Vagina (tissue), 2 donors: ENCODE measurements at regions not wholly inside any gene's neighbourhood (a gene's known extent, or its start where the extent isn't known, plus 50 kb on each side); places are given as distances from the start of the nearest gene placed in this dataset.

Experiments used
- CTCF ChIP-seq, 3 experiments: fragments of 450-650 bp in 2 of 3; fragments of 200-600 bp in 1 of 3; sonication (generic) in 1 of 3; IDR thresholded peaks; one replicate each; pipeline ENCODE4 v1.5.1; 2017 to 2019; ENCODE audit warnings: antibody characterized with exemption in 3 of 3, mild to moderate bottlenecking in 2 of 3, moderate library complexity in 2 of 3
- POLR2A ChIP-seq, 2 donors: fragments of 450-650 bp; IDR thresholded peaks; one replicate each; pipeline ENCODE4 v1.6.1; 2017; ENCODE audit warnings: antibody characterized with exemption in 2 of 2, mild to moderate bottlenecking in 2 of 2, moderate library complexity in 2 of 2
- POLR2AphosphoS5 ChIP-seq, 2 donors: sonication (generic); formaldehyde crosslinking; IDR thresholded peaks; one replicate each; pipeline ENCODE4 v1.9.0; 2017; ENCODE audit warnings: antibody characterized with exemption in 2 of 2, mild to moderate bottlenecking in 2 of 2, low read depth in 1 of 2; ENCODE audit not compliant: insufficient read depth in 1 of 2

GRCh38 chr10:130877126-130877525 is 434.4 kb downstream of the TCERG1L start:
- TF ChIP-seq CTCF (IDR thresholded peaks at IDR 0.05) (no peak), POLR2A (IDR thresholded peaks at IDR 0.05) (no peak), POLR2AphosphoS5 (IDR thresholded peaks at IDR 0.05; ENCODE audit: insufficient read depth in 1 of 2, low read depth in 1 of 2) (no peak)
